Fibroblast of the conjunctiva (primary cell): ENCODE measurements at regions not wholly inside any gene's neighbourhood (a gene's known extent, or its start where the extent isn't known, plus 50 kb on each side); places are given as distances from the start of the nearest gene placed in this dataset.
A peak's percentile ranks its signal among the peaks of the same experiment; 100 is the strongest.

ENCODE experiments used
- DNase-seq: peaks from one replicate; pipeline ENCODE4 v3.0.0-alpha.2; 2010; ENCODE audit warnings: low read depth

DNA sequence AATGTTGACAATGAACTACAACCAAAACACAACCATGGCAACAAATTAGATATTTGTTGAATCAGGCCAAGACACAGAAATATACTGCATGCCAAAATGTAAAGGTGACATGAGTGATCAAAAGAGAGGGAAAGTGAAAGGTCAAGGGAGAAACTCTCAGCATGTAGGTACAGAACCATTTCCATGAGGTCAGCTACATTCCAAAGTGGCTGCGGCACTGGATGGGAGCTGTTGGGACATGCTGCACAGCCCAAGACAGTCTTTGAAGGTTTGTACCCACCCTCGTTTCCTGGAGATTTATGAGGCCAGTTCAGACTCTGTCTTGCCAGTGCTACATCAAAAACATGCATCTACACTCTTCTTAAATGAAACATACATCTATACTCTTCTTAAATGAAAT, 579.9 kb downstream of the BMP2 start:
- no peak for DNase-seq

DNA sequence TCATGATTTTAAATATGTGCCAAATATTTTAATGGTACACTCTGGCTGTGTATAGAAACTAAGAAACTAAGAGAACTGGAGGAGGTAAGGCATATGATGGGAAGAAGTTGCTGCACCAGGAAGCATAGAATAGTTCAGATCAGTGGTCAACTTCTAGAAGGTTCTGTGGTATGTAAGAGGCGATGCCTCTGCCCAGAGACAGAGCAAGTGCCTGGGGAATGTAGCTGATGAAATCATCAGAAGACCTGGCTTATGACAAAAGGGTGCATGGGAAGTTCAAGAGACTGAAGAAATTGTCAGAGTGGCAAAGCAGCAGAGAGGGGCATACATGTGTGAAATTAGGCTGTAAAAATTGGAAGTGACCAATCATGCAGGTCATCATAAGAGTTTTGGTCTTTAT, 580.8 kb downstream of the BMP2 start:
- DNase-seq: no peak

DNA sequence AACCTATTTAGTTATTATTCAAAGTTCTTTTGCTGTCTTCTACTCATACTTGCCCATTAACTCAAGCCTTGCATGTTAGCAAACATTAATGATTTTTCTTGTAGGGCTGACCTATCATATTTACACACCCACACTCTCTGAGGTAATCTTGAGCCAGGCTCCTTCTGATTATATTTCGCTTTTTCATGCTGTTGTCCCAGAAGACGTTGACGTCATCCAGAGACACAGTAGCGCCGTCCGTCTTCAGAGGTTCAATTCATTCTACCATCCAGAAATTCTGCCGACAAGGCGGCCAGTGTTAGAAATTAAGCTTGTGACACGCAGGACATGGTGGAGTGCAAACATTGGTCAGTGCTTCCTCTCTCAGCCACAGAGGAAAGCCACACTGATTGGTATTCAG, 584.7 kb downstream of the BMP2 start:
- no peak for DNase-seq

DNA sequence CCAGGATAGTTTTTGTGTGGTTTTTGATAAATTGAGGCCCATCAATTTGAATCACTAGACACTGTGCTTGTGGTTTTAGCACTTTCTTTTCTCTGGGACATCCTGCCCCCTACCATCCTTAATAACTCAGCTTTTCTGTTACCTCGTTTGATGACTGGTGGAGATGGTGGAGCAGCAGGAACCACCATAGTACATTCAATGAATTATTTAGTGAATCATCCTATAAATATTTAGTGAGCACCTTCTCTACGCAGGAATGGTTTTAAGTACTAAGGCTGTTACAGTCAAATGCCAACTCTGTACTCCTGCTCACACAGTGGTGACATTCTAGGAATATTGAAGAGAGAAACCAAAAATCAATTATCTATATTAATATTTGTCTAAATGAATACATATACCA, 585.2 kb downstream of the HAO1 start:
- no peak for DNase-seq

DNA sequence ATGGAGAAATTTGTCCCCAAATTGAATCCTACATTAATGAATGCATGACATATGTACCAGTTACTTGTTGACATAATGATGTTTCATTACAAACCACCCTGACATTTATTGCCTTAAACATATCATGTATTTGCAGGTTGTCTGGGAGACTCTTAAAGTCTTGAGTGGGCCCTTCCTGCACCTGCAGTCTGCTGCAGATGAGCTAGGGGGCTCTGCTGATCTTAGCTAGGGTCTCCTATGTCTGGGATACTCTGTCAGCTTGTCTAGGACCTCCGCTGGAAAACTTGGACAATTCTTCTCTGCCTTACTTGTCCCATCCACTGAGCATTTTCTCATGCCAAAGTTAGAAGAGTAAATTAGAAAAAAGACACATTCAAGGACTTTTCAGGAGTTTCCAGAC, 581.6 kb downstream of the HAO1 start:
- no peak for DNase-seq

DNA sequence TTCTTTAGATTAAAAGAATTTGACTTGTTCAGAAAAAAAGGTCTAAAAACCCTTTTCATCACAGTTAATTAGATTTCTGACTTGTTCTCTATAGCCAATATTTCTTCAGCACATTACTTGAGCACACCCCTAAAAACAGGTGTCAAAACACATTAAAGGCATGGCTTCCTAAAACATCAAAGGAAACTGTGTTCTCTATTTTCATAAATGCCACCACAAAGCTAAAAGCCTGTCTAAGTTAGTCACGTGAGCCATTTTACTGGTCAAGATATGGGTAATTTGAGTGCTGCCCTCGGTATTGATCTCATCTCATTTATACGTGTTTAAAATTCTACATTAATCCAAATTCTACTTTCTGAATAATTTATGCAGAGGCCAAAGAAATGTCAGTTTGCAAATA, 580.5 kb downstream of the HAO1 start:
- no peak for DNase-seq

DNA sequence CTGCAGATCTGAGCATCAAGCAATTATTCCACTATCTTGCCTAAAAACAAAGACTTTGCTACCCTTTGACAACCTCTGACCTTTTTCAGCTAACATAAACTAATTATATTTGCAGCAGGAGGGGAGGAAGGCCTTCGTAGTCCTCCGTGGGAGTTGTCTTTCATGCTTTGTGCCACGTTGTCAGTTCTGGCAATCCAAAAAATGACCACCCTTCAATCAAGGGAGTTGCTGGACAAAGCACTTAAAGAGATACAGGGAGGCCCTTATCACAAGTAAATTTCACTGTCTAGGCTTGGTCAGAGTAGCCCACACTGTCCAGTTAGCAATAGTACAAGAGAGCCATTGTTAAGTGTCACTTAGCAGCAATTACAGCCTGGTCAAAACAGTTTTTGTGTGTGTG, 578.9 kb downstream of the HAO1 start:
- no peak for DNase-seq

DNA sequence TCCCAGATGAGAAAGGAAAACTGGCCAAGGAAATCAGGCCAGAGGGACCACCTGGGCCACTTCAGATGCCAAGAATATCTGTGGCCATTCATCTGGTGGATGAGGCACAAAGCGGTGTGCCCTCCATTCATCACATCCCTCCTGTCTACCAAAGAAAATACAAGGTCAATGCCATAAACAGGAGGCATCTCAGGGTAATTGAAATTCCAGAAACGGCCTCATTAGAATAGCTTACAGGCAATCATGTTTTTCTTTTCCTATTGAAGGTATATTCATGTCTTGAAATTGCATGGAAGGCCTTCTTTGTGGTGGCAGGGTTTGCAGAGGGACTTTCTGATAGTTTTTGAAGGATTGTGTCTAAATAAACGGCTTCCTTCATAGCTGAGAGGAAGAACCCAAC, 578.3 kb downstream of the HAO1 start:
- DNase-seq: no peak

DNA sequence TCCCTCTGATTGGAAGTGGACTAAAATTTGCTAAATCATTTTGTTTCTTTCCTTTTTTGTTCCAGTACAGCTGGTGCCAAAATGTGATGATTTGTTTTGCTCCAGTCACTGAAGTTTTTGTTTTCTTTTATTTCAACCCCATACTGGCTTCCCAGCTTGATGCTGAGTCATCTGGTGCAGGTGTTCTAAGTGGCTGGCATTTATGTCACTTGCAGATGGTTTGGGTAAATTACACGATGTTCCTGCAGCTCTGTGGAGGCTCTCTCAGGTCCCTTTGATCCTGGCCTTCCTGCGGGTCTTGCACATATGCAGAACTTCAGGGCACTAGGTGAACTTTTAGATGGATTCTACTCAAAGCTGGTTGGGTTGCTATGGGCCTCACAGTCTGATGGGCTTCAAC, 577.7 kb downstream of the HAO1 start:
- no peak for DNase-seq

DNA sequence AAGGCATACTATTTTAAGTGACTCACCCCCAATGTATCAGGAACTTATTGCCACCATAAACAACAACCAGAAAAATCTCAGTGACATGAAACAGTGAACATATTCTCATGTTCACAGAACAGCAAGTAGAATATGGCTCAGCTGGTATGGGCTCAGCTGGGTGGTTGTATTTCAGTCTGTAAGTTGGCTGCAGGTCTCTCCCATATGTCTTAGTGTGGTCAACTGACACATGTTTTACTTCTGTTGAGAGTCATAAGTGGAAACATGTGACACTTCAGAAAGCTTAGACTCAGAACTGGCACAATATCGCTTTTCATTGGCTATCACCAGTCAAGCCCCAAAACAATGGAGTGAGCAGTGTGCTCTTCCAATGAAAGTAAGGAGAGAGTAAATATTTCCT, 574.1 kb downstream of the HAO1 start:
- no peak for DNase-seq

DNA sequence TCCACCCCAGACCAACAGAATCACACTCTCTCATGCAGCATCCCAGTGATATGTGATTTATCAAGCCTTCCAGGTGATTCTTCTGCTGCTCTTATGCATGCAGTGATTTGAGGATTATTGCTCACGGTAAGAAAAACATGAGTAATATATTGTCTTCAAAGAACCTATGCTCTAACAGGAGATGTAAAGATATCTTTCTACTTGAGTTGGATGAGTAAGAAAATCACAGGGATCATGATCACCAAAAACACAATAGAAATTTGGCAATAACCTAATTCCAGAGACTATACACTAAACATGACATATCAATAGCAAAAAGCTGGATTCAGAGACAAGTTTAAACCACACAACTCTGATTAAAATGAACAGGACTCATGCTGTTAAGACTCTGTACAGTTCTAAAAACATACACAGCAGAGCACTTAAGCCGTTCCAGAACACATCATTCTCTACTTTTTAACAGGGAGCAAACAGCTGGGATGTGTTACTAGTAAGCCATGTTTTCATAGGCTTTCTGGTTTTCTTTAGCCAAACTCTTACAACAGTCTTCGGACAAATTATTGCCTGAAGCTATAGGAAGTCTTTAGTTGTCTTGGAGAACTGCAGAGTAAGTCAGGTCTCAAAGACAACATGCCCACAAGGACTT, 568.6 kb downstream of the HAO1 start:
- DNase-seq: peak; percentile 10

DNA sequence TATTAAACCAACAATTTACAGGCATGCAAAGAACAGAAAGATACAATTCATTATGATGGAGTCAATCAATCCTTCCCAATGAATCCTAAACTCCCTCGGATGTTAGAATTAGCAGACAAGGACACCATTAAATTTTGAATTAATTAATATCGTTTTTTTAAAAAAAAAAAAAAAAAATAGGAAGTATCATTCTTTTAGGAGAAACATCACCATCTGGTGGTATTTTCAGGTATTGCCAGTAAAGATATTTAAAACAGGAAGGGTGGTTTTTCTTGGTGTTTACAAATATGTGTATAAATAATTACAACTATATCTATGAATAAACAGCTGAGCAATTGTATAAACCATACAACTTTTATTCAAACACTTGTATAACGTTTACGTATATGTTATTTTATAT, 564.4 kb downstream of the HAO1 start:
- DNase-seq: peak; percentile 1

DNA sequence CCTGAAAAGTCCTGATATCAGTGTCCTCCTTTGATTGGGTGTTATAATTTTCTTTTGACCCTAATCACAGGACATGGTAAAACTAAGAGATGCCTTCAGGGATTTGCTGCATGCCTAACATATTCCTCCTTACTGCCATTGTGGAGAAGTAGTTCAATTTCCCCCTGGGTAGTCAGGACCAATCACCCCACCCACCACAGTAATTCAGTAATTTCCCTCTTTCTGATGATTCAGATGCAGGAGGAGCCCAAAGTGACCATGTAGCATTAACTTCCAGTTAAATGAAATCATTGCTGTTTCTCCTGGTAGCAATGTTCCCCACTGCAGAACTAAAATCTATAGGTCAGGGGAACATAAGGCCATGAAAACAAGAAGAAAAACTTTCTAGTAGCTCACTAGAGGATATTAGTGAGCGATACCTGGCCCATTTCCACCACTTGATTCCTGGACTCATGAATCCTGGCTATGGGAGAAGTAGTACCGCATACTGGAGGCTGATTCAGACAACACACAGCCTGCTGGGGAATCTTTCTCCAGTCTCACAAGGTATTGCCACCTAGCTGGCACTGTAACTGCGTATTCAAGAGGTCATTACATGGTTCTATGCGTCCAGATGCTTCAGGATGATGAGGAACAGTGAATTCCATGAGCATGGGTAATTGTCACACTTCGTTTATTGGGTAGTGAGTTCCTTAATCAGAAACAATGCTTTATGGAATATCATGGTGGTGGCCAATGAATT, 561.2 kb downstream of the HAO1 start:
- DNase-seq: no peak

DNA sequence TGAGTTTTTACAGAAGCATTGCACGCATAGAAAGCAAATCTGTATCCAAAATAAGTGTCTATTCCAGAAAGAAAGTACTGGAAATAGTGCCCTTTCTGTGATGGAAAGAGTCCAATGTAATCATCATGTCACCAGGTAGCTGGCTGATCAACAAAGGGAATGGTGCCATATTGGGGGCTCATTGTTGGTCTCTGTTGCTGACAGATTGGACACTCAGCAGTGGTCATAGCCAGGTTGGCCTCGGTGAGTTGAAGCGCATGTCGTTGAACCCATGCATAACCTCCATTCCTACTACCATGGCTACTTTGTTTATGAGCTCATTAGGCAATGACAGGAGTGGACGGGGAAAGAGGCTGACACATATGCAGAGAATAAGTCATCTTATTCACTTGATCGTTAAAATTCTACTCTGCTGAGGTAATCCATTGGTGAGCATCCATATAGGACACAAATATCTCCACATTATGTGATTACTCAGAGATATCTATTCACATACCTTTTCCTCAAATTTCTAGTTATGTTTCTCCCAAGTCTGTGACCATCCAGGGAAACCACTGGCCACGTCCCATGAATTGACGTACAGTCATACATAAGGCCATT, 560.5 kb downstream of the HAO1 start:
- DNase-seq: no peak

DNA sequence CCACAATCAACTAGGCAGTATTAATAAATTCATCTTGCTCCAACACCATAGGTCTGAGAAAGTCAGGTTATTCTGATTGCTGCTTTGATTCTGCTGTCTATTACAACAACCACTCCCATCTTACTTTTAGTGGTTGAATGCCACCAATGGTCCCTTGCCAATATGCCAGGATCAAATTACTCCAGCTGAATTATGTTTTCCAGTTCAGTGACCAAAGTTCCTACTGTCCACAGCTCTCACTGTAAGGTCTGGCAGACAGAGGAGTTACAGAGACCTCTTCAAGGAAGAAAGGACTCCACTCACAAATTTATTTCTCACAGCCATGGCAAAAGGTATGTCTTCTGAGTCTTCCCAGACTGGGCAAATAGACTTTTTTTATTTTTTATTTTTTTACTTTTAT, 557.0 kb downstream of the HAO1 start:
- no peak for DNase-seq

DNA sequence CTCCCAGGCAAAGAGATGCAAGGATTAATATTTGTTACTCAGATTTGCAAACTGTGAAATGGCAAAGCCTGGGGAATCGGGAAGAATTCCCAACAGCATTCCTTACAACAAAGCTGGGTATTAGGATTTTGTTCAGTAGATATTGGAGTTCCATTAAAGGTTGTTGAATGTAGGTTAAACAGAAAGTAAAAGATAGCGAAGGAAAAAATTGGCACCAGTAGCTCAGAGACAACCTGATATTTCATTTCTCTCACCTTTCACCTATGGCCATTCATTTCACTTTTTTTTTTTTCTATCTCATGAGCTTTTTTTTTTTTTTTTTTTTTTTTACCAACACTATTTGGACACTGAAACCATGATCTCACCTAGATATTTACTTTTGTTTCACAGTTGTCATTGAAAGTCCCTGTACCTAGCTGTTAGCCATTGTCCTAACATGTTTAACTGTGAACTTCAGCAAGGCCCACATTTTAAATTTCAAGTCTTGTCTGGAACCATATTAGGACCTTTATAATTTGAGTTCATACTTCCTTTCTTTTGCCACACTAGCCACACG, 552.5 kb downstream of the HAO1 start:
- no peak for DNase-seq

DNA sequence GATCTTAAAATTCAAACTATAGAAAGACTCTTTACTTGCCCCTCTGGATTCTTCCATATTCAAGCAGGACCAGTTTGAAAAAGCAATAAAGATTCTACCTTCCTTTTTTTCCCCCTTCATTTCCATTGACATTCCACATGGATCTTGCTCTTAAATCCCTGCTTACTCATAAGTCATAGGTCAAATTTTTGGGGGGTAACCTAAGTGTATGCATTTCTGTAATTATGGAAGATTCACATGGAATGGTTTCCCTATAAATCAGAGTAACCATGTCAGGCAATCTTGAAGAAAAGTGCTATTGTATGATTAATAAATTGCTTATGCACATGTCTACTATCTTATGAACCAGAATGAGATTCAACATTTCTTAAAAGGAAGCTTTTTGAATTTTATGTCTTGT, 551.0 kb downstream of the HAO1 start:
- no peak for DNase-seq

DNA sequence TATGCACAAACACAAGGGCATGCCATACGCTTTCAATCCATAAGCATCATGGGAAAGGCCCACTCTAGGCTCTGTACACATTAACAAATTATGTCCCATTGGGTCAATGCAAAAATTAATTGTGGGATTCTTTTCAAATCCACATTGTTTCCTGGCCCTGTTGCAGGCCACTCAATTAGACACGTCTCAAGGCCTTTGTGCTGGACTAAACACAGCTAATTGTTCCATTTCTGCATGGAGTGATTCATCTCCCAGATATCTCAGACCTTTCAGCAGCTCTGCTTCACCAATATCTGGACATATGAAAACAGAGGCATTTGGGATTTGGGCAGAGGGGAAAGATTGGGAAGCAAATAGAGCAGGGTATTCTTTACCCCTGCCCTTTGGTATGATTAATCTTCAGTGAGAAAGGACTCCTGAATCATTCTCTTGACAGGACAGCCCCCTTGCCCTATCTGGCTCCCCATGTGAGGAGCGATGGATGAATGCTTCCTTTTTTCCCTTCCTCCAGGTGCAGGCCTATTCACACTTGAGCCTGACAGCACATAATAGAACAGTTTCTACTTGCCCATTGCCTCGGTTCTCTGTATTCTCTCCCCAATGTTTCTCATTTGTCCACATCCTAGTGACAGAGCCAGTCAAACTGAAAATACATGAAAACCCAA, 547.6 kb downstream of the HAO1 start:
- DNase-seq: no peak

DNA sequence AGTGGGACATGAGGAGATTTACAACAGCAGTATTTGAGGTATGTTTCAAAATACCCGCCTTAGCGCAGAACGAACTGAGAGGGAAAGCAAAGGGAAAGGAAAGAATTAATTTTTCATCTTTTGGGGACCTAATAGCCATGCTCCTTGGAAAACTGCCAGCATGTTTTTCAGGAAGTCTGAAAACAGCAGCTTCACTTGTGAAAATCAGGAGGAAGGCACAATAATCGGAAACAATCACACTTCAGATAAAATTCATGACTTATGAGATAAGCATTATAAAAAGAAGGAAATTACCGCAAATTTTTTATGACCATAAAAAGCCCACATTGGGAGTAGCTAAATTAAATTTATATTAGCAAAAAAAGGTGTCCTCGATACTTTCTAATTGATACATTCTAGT, 541.1 kb downstream of the HAO1 start:
- no peak for DNase-seq

DNA sequence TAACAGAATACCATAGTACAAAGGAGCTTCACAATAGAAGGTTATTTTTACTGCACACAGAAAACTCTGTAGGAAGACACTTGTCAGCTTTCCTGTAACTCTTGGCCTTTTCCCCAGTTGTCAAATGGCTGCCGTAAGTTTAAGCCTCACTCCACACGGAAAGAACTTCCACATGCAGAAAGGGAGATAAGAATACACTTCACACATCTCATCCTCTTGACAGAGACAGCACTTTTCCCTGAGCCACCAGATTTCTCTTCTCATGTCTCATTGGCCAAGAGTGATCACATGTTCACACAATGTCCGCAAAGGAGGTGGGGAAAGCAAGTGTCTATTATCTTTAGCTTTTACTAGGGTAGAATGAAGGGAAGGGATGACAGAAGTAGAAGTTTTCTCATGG, 540.7 kb downstream of the HAO1 start:
- no peak for DNase-seq

DNA sequence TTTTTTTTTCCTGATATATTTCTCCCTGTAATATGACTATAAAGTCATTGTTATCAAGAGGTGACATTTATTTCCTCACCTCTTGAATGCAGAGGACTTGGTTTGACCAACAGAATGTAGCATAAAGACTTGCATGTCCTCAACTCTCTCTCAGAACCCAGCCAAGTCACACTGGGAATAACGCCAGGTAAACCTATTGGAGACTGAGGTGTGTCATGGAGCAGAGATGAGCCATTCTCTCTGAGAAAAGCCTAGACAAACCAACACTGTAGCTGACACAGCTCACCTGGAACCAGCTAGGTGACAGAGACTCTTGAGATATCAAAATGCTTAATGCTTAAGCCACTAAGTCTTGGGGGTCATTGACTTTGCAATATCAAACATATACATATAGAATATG, 533.6 kb downstream of the HAO1 start:
- DNase-seq: no peak

DNA sequence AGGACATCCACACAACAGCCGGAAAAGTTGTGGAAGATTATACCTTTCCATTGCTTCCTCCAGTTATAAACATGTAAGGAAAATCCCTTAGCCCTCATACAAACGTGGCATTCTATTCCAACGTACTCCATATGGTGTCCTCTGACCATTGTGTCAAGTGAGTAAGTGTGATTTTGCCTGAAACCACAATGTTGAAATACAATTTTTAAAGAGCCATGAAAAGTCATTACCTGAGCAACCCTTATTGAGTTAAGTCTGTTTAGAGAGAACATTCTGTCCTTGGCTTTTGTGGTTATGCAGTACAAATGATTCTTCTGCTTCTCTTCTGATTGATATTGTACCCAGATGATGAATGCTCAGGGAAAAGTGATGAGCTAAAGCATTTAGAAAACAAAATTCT, 530.1 kb downstream of the HAO1 start:
- no peak for DNase-seq

DNA sequence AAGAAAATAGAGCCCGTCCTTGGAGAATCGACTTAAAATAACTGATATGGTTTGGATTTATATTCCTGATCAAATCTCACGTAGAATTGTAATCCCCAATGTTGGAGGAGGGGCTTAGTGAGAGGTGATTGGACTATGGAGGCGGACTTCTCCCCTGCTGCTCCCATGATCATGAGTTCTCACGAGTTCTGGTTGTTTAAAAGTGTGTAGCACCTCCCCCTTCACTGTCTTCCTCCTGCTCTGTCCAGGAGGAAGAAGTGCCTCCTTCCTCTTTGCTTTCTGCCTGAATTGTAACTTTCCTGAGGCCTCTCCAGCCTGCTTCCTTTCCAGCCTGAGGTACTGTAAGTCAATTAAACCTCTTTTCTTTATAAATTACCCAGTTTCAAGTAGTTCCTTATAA, 529.2 kb downstream of the HAO1 start:
- DNase-seq: no peak
